GM23338 (cell line): ENCODE measurements at regions not wholly inside any gene's neighbourhood (a gene's known extent, or its start where the extent isn't known, plus 50 kb on each side); places are given as distances from the start of the nearest gene placed in this dataset.

Experiments used
- ATAC-seq: fragments of 200-7000 bp; cut with Tn5 transposase; 3 replicates; pipeline ENCODE4 v1.9.1; 2020
- DNase-seq: peaks from one replicate; pipeline ENCODE4 v3.0.0-alpha.2; 2015; ENCODE audit warnings: low spot score
- H2AFZ ChIP-seq: fragments of 200-600 bp; sonication (generic); 2 replicates; pipeline ENCODE4 v1.8.0; 2016; ENCODE audit warnings: antibody characterized with exemption, mild to moderate bottlenecking, moderate library complexity
- H3F3A ChIP-seq: fragments of 200-600 bp; sonication (generic); replicated peaks from 2 replicates; pipeline ENCODE4 v1.8.0; 2017; ENCODE audit warnings: antibody characterized with exemption, mixed run types, low read depth
- H3K27ac ChIP-seq: fragments of 200-600 bp; sonication (generic); 2 replicates; pipeline ENCODE4 v1.6.1; 2016; ENCODE audit warnings: low read depth
- H3K27me3 ChIP-seq: fragments of 200-600 bp; sonication (generic); 2 replicates; pipeline ENCODE4 v1.8.0; 2016; ENCODE audit warnings: mild to moderate bottlenecking, mixed run types, moderate library complexity; ENCODE audit not compliant: insufficient read depth
- H3K36me3 ChIP-seq: fragments of 200-600 bp; sonication (generic); 2 replicates; pipeline ENCODE4 v1.8.0; 2016; ENCODE audit warnings: mild to moderate bottlenecking; ENCODE audit not compliant: insufficient read depth
- H3K4me1 ChIP-seq: fragments of 200-600 bp; sonication (generic); 2 replicates; pipeline ENCODE4 v1.8.0; 2016; ENCODE audit warnings: mild to moderate bottlenecking, moderate library complexity; ENCODE audit not compliant: insufficient read depth
- H3K4me2 ChIP-seq: fragments of 200-600 bp; sonication (generic); 2 replicates; pipeline ENCODE4 v1.7.1; 2017; ENCODE audit warnings: mixed run types
- H3K4me3 ChIP-seq: fragments of 200-600 bp; sonication (generic); 2 replicates; pipeline ENCODE4 v1.6.1; 2016; ENCODE audit warnings: mixed run types
- H3K79me2 ChIP-seq: fragments of 200-600 bp; sonication (generic); replicated peaks from 2 replicates; pipeline ENCODE4 v1.8.0; 2017; ENCODE audit warnings: mild to moderate bottlenecking; ENCODE audit not compliant: insufficient read depth
- H3K9me2 ChIP-seq: fragments of 200-600 bp; sonication (generic); 2 replicates; pipeline ENCODE4 v1.8.0; 2017; ENCODE audit not compliant: insufficient read depth
- H4K20me1 ChIP-seq: fragments of 200-600 bp; sonication (generic); replicated peaks from 2 replicates; pipeline ENCODE4 v1.8.0; 2017; ENCODE audit warnings: mild to moderate bottlenecking; ENCODE audit not compliant: insufficient read depth
- H3K27ac Mint-ChIP-seq: 2 replicates; pipeline ENCODE4 v1.8.0; 2020; ENCODE audit warnings: inconsistent platforms, mild to moderate bottlenecking, moderate library complexity, mixed read lengths
- H3K27me3 Mint-ChIP-seq: 3 replicates; pipeline ENCODE4 v1.8.0; 2022; ENCODE audit warnings: low read depth, mild to moderate bottlenecking, moderate library complexity, mixed read lengths, inconsistent platforms; ENCODE audit not compliant: insufficient read depth, poor library complexity
- H3K36me3 Mint-ChIP-seq: 3 replicates; pipeline ENCODE4 v1.8.0; 2021; ENCODE audit warnings: low read depth, mild to moderate bottlenecking, inconsistent platforms, moderate library complexity, mixed read lengths
- H3K4me1 Mint-ChIP-seq: 3 replicates; pipeline ENCODE4 v1.8.0; 2020; ENCODE audit warnings: mild to moderate bottlenecking, inconsistent platforms, mixed read lengths
- H3K4me3 Mint-ChIP-seq: 3 replicates; pipeline ENCODE4 v1.8.0; 2021; ENCODE audit warnings: moderate library complexity, mild to moderate bottlenecking, inconsistent platforms, mixed read lengths
- H3K9me3 Mint-ChIP-seq: 3 replicates; pipeline ENCODE4 v1.8.0; 2020; ENCODE audit warnings: moderate library complexity, mild to moderate bottlenecking, inconsistent platforms, mixed read lengths
- CREB1 ChIP-seq: fragments of 250-450 bp; sonication (Bioruptor Pico); IDR thresholded peaks from 2 replicates; pipeline ENCODE4 v1.5.0; 2020; ENCODE audit warnings: low read depth, mild to moderate bottlenecking, moderate library complexity
- EZH2 ChIP-seq: fragments of 200-600 bp; sonication (generic); IDR thresholded peaks from one replicate; pipeline ENCODE4 v1.8.0; 2017; ENCODE audit warnings: antibody characterized with exemption, mild to moderate bottlenecking, low read depth; ENCODE audit not compliant: unreplicated experiment
- EZH2phosphoT487 ChIP-seq: fragments of 200-600 bp; sonication (generic); IDR thresholded peaks from one replicate; pipeline ENCODE4 v1.8.1; 2018; ENCODE audit warnings: antibody characterized with exemption; ENCODE audit not compliant: unreplicated experiment
- JUNB ChIP-seq: IDR thresholded peaks from one replicate; pipeline ENCODE4 v1.6.1; 2016; ENCODE audit warnings: antibody characterized with exemption; ENCODE audit not compliant: unreplicated experiment
- NANOG ChIP-seq: IDR thresholded peaks from 2 replicates; pipeline ENCODE4 v1.6.1; 2016; ENCODE audit warnings: antibody characterized with exemption, borderline replicate concordance
- POLR2AphosphoS5 ChIP-seq: IDR thresholded peaks from 2 replicates; pipeline ENCODE4 v1.6.1; 2016; ENCODE audit warnings: antibody characterized with exemption, low read depth
- STAT1 ChIP-seq: IDR thresholded peaks from one replicate; pipeline ENCODE4 v1.6.1; 2016; ENCODE audit warnings: antibody characterized with exemption; ENCODE audit not compliant: unreplicated experiment
- ZNF114 ChIP-seq: fragments of 250-450 bp; sonication (Bioruptor Pico); IDR thresholded peaks from 2 replicates; pipeline ENCODE4 v1.5.0; 2020; ENCODE audit warnings: mild to moderate bottlenecking, moderate library complexity
- ZNF331 ChIP-seq: fragments of 250-450 bp; sonication (Bioruptor Pico); IDR thresholded peaks from 2 replicates; pipeline ENCODE4 v1.5.0; 2020; ENCODE audit warnings: low read depth, mild to moderate bottlenecking, moderate library complexity
- TF ChIP-seq, protein P1 (sequence below): fragments of 250-450 bp; sonication (Bioruptor Pico); IDR thresholded peaks from 2 replicates; pipeline ENCODE4 v1.5.0; 2020; ENCODE audit warnings: mild to moderate bottlenecking, moderate library complexity

DNA sequence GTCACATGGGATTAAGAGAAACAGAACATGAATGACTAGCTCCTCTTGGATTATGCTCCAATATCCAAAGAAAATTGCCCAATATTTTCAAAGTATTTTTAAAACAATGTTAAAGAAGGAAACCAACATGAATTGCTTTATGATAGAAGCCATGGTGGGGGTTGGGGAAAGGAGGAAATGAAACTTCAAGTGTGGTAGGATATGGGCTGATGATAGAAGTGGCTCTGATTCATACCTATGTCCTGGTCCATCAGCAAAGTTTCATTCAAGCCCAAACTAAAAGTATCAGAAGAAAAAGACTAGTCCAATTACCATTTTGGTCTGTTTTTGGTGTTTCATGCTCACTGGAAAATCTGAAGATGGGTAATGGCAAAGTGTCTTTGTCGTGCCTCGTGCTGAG is 104.2 kb upstream of the PROX1 start:
- Mint-ChIP-seq H3K4me3 (no peak overlapping the region), H3K27me3 (no peaks in the 10 kb centered on the region), H3K9me3 (no peaks in the 10 kb centered on the region; the same call in 2 of the 3 replicates), H3K27ac (no peak overlapping the region), H3K4me1 (peaks cover 5% of the 10 kb centered on the region; the same call in 1 of the 3 replicates), H3K36me3 (no peaks in the 10 kb centered on the region)
- Histone ChIP-seq H3F3A (no peaks in the 10 kb centered on the region), H3K27ac (no peak overlapping the region), H3K36me3 (no peaks in the 10 kb centered on the region), H3K27me3 (no peaks in the 10 kb centered on the region), H3K4me1 (peaks cover 5% of the 10 kb centered on the region; the same call in 1 of the 2 replicates), H3K9me2 (no peaks in the 10 kb centered on the region), H3K4me3 (no peak overlapping the region), H3K79me2 (no peaks in the 10 kb centered on the region), H4K20me1 (no peaks in the 10 kb centered on the region), H2AFZ (no peak overlapping the region), H3K4me2 (no peak overlapping the region)
- DNase-seq (no peak), ATAC-seq (no peak)
- TF ChIP-seq STAT1 (no peak), POLR2AphosphoS5 (no peak), EZH2phosphoT487 (no peak), NANOG (no peak), EZH2 (no peak), JUNB (no peak), ZNF331 (CRISPR knock-in tag) (no peak), CREB1 (CRISPR knock-in tag) (no peak), ZNF114 (CRISPR knock-in tag) (no peak)
- TF ChIP-seq, protein P1, sequence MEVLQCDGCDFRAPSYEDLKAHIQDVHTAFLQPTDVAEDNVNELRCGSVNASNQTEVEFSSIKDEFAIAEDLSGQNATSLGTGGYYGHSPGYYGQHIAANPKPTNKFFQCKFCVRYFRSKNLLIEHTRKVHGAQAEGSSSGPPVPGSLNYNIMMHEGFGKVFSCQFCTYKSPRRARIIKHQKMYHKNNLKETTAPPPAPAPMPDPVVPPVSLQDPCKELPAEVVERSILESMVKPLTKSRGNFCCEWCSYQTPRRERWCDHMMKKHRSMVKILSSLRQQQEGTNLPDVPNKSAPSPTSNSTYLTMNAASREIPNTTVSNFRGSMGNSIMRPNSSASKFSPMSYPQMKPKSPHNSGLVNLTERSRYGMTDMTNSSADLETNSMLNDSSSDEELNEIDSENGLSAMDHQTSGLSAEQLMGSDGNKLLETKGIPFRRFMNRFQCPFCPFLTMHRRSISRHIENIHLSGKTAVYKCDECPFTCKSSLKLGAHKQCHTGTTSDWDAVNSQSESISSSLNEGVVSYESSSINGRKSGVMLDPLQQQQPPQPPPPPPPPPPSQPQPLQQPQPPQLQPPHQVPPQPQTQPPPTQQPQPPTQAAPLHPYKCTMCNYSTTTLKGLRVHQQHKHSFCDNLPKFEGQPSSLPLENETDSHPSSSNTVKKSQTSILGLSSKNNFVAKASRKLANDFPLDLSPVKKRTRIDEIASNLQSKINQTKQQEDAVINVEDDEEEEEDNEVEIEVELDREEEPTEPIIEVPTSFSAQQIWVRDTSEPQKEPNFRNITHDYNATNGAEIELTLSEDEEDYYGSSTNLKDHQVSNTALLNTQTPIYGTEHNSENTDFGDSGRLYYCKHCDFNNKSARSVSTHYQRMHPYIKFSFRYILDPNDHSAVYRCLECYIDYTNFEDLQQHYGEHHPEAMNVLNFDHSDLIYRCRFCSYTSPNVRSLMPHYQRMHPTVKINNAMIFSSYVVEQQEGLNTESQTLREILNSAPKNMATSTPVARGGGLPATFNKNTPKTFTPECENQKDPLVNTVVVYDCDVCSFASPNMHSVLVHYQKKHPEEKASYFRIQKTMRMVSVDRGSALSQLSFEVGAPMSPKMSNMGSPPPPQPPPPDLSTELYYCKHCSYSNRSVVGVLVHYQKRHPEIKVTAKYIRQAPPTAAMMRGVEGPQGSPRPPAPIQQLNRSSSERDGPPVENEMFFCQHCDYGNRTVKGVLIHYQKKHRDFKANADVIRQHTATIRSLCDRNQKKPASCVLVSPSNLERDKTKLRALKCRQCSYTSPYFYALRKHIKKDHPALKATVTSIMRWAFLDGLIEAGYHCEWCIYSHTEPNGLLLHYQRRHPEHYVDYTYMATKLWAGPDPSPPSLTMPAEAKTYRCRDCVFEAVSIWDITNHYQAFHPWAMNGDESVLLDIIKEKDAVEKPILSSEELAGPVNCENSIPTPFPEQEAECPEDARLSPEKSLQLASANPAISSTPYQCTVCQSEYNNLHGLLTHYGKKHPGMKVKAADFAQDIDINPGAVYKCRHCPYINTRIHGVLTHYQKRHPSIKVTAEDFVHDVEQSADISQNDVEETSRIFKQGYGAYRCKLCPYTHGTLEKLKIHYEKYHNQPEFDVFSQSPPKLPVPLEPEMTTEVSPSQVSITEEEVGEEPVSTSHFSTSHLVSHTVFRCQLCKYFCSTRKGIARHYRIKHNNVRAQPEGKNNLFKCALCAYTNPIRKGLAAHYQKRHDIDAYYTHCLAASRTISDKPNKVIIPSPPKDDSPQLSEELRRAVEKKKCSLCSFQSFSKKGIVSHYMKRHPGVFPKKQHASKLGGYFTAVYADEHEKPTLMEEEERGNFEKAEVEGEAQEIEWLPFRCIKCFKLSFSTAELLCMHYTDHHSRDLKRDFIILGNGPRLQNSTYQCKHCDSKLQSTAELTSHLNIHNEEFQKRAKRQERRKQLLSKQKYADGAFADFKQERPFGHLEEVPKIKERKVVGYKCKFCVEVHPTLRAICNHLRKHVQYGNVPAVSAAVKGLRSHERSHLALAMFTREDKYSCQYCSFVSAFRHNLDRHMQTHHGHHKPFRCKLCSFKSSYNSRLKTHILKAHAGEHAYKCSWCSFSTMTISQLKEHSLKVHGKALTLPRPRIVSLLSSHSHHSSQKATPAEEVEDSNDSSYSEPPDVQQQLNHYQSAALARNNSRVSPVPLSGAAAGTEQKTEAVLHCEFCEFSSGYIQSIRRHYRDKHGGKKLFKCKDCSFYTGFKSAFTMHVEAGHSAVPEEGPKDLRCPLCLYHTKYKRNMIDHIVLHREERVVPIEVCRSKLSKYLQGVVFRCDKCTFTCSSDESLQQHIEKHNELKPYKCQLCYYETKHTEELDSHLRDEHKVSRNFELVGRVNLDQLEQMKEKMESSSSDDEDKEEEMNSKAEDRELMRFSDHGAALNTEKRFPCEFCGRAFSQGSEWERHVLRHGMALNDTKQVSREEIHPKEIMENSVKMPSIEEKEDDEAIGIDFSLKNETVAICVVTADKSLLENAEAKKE (CRISPR knock-in tag), result no peak
